K562 (cell line): ENCODE measurements at regions not wholly inside any gene's neighbourhood (a gene's known extent, or its start where the extent isn't known, plus 50 kb on each side); places are given as distances from the start of the nearest gene placed in this dataset.

Experiments
- ATAC-seq: fragments of 200-7000 bp; cut with Tn5 transposase; 3 replicates; pipeline ENCODE4 v1.9.1; 2020; ENCODE audit warnings: moderate library complexity
- BruUV-seq: library from RNA; stranded (reverse); fragments of 400-500 nt; replicated peaks from 2 replicates; lab custom pipeline; 2021; lab: Mats Ljungman, UMichigan
- CTCF ChIA-PET: fragments of 300-600 bp; formaldehyde crosslinking; extraction: SDS; loops from one replicate; lab custom pipeline; 2021; ENCODE audit warnings: low intra/inter-chr PET ratio; lab: Yijun Ruan, JAX
- POLR2A ChIA-PET: fragments of 300-600, 350-650 bp; sonication (Branson Sonifier 250); formaldehyde crosslinking; extraction: SDS; loops from one replicate; lab custom pipeline; 2021; ENCODE audit warnings: antibody characterized with exemption, inconsistent platforms; lab: Yijun Ruan, JAX
- DNase-seq, 4 experiments: peaks; one replicate each; pipeline versions ENCODE4 v3.0.0 to v3.0.0-alpha.2; 2011 to 2018; ENCODE audit warnings: low spot score in 3 of 4, mixed read lengths in 3 of 4; ENCODE audit errors: extremely low read depth in 1 of 4
- FAIRE-seq: peaks from 2 replicates; lab custom pipeline; 2011; peaks lifted over from hg19 to GRCh38; lab: Jason Lieb, UNC
- H2AFZ ChIP-seq: 2 replicates; pipeline ENCODE4 v1.6.0; 2011; ENCODE audit warnings: low read depth, low read length, control low read depth, inconsistent platforms
- H3K27ac ChIP-seq: fragments of 200-600 bp; 3 replicates; pipeline ENCODE4 v1.8.0; 2011; ENCODE audit warnings: low read depth, mild to moderate bottlenecking, control low read depth, inconsistent platforms, low read length, moderate library complexity, mixed read lengths; ENCODE audit errors: extremely low read depth
- H3K27me3 ChIP-seq, 2 experiments: fragments of 300-600 bp in 1 of 2; 2 replicates in 1 of 2; 3 replicates in 1 of 2; pipeline versions ENCODE4 v1.6.0 to v1.8.0; 2011; ENCODE audit warnings: inconsistent platforms in 2 of 2, low read length in 2 of 2, mild to moderate bottlenecking in 1 of 2, mixed read lengths in 1 of 2, moderate library complexity in 1 of 2; ENCODE audit not compliant: control insufficient read depth in 2 of 2, insufficient read depth in 2 of 2
- H3K36me3 ChIP-seq: fragments of 300-600 bp; 3 replicates; pipeline ENCODE4 v1.8.0; 2011; ENCODE audit warnings: mild to moderate bottlenecking, low read length, inconsistent platforms; ENCODE audit not compliant: control insufficient read depth, insufficient read depth
- H3K4me1 ChIP-seq, 2 experiments: fragments of 200-600 bp in 1 of 2; replicated peaks in 1 of 2; 2 replicates in 1 of 2; 3 replicates in 1 of 2; pipeline versions ENCODE4 v1.5.1 to v1.8.0; 2011; ENCODE audit warnings: inconsistent platforms in 2 of 2, low read length in 2 of 2, mild to moderate bottlenecking in 1 of 2, mixed read lengths in 1 of 2, moderate library complexity in 1 of 2; ENCODE audit not compliant: control insufficient read depth in 2 of 2, insufficient read depth in 2 of 2
- H3K4me2 ChIP-seq: 2 replicates; pipeline ENCODE4 v1.6.1; 2011; ENCODE audit warnings: low read length, control low read depth, inconsistent platforms, mixed read lengths; ENCODE audit not compliant: insufficient read depth
- H3K4me3 ChIP-seq: fragments of 200-600 bp; sonication (generic), shearing (Covaris generic); 2 replicates; pipeline ENCODE4 v1.5.1; 2016; ENCODE audit warnings: control low read depth, inconsistent platforms
- H3K79me2 ChIP-seq: fragments of 200-600 bp; 3 replicates; pipeline ENCODE4 v1.8.0; 2011; ENCODE audit warnings: low read length, inconsistent platforms; ENCODE audit not compliant: control insufficient read depth, insufficient read depth
- H3K9ac ChIP-seq, 2 experiments: 2 replicates each; pipeline versions ENCODE4 v1.6.0 to v1.6.1; 2011; ENCODE audit warnings: low read depth in 2 of 2, low read length in 2 of 2, control low read depth in 1 of 2, inconsistent platforms in 1 of 2, mild to moderate bottlenecking in 1 of 2, mixed read lengths in 1 of 2; ENCODE audit not compliant: insufficient read depth in 1 of 2
- H3K9me1 ChIP-seq: one replicate; pipeline ENCODE4 v1.6.0; 2011; ENCODE audit warnings: inconsistent platforms, mild to moderate bottlenecking, low read length, moderate library complexity; ENCODE audit not compliant: control insufficient read depth, insufficient read depth
- H3K9me3 ChIP-seq: replicated peaks from 2 replicates; pipeline ENCODE4 v1.5.1; 2011; ENCODE audit warnings: low read depth, low read length, inconsistent platforms; ENCODE audit not compliant: control insufficient read depth, insufficient read depth
- H4K20me1 ChIP-seq: replicated peaks from 2 replicates; pipeline ENCODE4 v1.6.1; 2011; ENCODE audit warnings: low read length, inconsistent platforms, mixed read lengths; ENCODE audit not compliant: control insufficient read depth, insufficient read depth
- ADNP ChIP-seq: fragments of 200-800 bp; sonication (Bioruptor generic); IDR thresholded peaks from 2 replicates; pipeline ENCODE4 v1.6.1; 2016; ENCODE audit warnings: missing genetic modification characterization, missing compliant biosample characterization
- CHD1 ChIP-seq: fragments of 200-600 bp; sonication (generic); IDR thresholded peaks from one replicate; pipeline ENCODE4 v1.6.1; 2012; ENCODE audit warnings: mild to moderate bottlenecking, moderate library complexity, low read length, inconsistent platforms
- IRF2 ChIP-seq: sonication (generic); formaldehyde crosslinking; IDR thresholded peaks from 2 replicates; pipeline ENCODE4 v1.8.1; 2022; ENCODE audit warnings: mild to moderate bottlenecking, missing genetic modification reagents
- MCM5 ChIP-seq: fragments of 450-650 bp; IDR thresholded peaks from 2 replicates; pipeline ENCODE4 v1.6.1; 2016; ENCODE audit warnings: low read depth
- MIER1 ChIP-seq: fragments of 450-650 bp; IDR thresholded peaks from 2 replicates; pipeline ENCODE4 v1.6.1; 2016; ENCODE audit warnings: antibody characterized with exemption, mild to moderate bottlenecking, low read depth
- MTA1 ChIP-seq: fragments of 450-650 bp; IDR thresholded peaks from 2 replicates; pipeline ENCODE4 v1.6.1; 2017; ENCODE audit warnings: borderline replicate concordance
- NR2F6 ChIP-seq: fragments of 450-650 bp; formaldehyde crosslinking; IDR thresholded peaks from 2 replicates; pipeline ENCODE4 v1.4.0; 2020; ENCODE audit warnings: mild to moderate bottlenecking
- NR4A1 ChIP-seq, 2 experiments: fragments of 250-450 bp in 1 of 2; fragments of 450-650 bp in 1 of 2; sonication (Bioruptor Pico) in 1 of 2; IDR thresholded peaks; 2 replicates each; pipeline versions ENCODE4 v1.4.0 to v1.6.1; 2016 to 2020; ENCODE audit warnings: mild to moderate bottlenecking in 2 of 2, missing compliant biosample characterization in 1 of 2, missing genetic modification characterization in 1 of 2, moderate library complexity in 1 of 2
- RFX7 ChIP-seq: fragments of 250-450 bp; sonication (Bioruptor Pico); IDR thresholded peaks from 2 replicates; pipeline ENCODE4 v1.5.1; 2021; ENCODE audit warnings: mild to moderate bottlenecking
- TCF7 ChIP-seq: sonication (generic); IDR thresholded peaks from 2 replicates; pipeline ENCODE4 v1.6.1; 2016; ENCODE audit warnings: antibody characterized with exemption, borderline replicate concordance
- TEAD2 ChIP-seq: fragments of 450-650 bp; IDR thresholded peaks from 2 replicates; pipeline ENCODE4 v1.6.1; 2016; ENCODE audit warnings: missing genetic modification characterization, control low read depth, missing compliant biosample characterization
- ZBTB1 ChIP-seq: sonication (generic); formaldehyde crosslinking; IDR thresholded peaks from 2 replicates; pipeline ENCODE4 v1.8.1; 2023; ENCODE audit warnings: missing genetic modification reagents, low read depth, mild to moderate bottlenecking, borderline replicate concordance
- ZC3H11A ChIP-seq: IDR thresholded peaks from 2 replicates; pipeline ENCODE4 v1.6.1; 2012; ENCODE audit warnings: low read depth, low read length, improper control_type of control experiment
- ZNF121 ChIP-seq: sonication (generic); formaldehyde crosslinking; conservative IDR thresholded peaks from 2 replicates; pipeline ENCODE4 v1.8.0; 2022; ENCODE audit warnings: missing genetic modification reagents
- ZNF24 ChIP-seq: fragments of 450-650 bp; IDR thresholded peaks from 2 replicates; pipeline ENCODE4 v1.6.1; 2016
- ZNF79 ChIP-seq: fragments of 250-450 bp; sonication (Bioruptor Pico); IDR thresholded peaks from 2 replicates; pipeline ENCODE4 v1.4.0; 2020; ENCODE audit warnings: low read depth, mild to moderate bottlenecking, moderate library complexity
- WGBS: fragments of 100-300 bp; shearing (Covaris generic); methylation state at CpG from one replicate; pipeline ENCODE4 v1.1.6; 2016; ENCODE audit warnings: low coverage, mixed read lengths; ENCODE audit not compliant: insufficient coverage; ENCODE audit errors: missing lambda C conversion rate; 5-methylcytosine and 5-hydroxymethylcytosine counted together
- in situ Hi-C: fragments of 300-500 bp; cut with MboI; formaldehyde crosslinking; loops from 4 replicates; pipeline ENCODE4 v1.15.0; 2018; ENCODE audit warnings: inconsistent platforms, mixed read lengths
- intact Hi-C: fragments of 100-400 bp; cut with micrococcal nuclease; formaldehyde crosslinking; loops from 2 replicates; pipeline ENCODE4 v1.14.2; 2022
- TF ChIP-seq, protein P1 (sequence below): fragments of 200-800 bp; sonication (Bioruptor generic); IDR thresholded peaks from 2 replicates; pipeline ENCODE4 v1.6.1; 2017; ENCODE audit warnings: missing genetic modification characterization, missing compliant biosample characterization
- TF ChIP-seq, protein P2 (sequence below): fragments of 250-450 bp; sonication (Bioruptor Pico); IDR thresholded peaks from 2 replicates; pipeline ENCODE4 v1.9.0; 2021; ENCODE audit warnings: mild to moderate bottlenecking

DNA sequence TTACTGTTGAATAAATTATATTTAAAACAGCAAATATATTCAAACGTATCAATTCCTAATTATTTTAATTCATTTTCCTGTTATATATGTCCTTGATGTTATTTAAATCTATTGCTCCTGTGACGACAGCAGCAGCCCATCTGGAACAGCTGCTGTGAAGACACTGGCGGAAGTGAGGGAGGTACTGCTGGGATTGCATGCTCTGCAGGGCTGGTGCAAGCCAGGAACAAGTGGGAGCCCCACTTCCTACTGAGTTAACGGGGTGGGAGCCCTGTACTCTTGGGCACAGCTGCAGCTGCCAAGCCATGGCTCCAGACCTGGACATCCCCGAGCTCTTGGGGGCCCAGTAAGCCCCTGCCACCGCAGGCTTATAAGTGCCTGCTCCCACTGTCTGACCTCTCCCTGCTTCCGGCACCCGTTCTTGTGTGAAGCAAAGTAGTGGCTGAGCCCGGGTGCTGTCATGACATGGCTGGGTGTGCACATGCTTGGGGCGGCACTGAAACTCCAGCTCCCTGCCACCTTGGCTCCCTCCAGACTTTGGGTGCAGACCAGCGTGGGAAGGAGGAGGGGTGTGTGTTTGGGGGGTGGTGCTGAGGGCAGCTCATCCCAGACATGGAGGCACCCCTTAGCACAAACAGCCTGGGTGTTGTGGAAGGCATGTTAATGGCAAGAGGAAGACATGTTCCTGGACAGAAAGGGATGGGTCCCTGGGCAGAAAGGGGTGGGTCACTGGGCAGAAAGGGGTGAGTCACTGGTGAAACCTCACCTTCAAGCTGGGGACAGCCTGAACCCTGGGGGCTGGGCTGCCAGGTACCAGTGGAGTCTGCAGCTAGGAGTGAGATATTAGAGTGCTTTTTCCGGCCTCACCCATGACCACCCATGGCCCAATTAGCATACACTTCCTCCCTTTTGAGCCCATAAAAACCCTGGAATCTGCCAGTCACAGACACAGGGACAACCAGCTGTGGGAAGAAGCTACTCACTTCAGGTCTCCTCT lies 1981.3 kb upstream of the IGFBP7 start:
- no peak for DNase-seq
- TF ChIP-seq ADNP (tag) (no peak), TEAD2 (tag) (no peak), MCM5 (no peak), MTA1 (no peak), TCF7 (no peak), RFX7 (no peak), ZNF121 (CRISPR knock-in tag) (no peak), ZBTB1 (CRISPR knock-in tag) (no peak), ZC3H11A (no peak), ZNF24 (no peak), NR2F6 (CRISPR knock-in tag) (no peak), CHD1 (no peak), NR4A1 (CRISPR knock-in tag; IDR thresholded peaks at IDR 0.05) (no peak), NR4A1 (tag; IDR thresholded peaks at IDR 0.05) (no peak), IRF2 (no peak), ZNF79 (CRISPR knock-in tag) (no peak), MIER1 (no peak)
- TF ChIP-seq, protein P1, sequence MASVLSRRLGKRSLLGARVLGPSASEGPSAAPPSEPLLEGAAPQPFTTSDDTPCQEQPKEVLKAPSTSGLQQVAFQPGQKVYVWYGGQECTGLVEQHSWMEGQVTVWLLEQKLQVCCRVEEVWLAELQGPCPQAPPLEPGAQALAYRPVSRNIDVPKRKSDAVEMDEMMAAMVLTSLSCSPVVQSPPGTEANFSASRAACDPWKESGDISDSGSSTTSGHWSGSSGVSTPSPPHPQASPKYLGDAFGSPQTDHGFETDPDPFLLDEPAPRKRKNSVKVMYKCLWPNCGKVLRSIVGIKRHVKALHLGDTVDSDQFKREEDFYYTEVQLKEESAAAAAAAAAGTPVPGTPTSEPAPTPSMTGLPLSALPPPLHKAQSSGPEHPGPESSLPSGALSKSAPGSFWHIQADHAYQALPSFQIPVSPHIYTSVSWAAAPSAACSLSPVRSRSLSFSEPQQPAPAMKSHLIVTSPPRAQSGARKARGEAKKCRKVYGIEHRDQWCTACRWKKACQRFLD, result no peak
- TF ChIP-seq, protein P2, sequence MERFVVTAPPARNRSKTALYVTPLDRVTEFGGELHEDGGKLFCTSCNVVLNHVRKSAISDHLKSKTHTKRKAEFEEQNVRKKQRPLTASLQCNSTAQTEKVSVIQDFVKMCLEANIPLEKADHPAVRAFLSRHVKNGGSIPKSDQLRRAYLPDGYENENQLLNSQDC (CRISPR knock-in tag), result no peak

More for the DNA sequence above, 1981.3 kb upstream of the IGFBP7 start:
- Histone ChIP-seq H3K4me2 (no peak overlapping the region), H3K4me1 (no peaks in the 10 kb centered on the region), H2AFZ (no peak overlapping the region), H3K79me2 (no peaks in the 10 kb centered on the region), H3K36me3 (no peaks in the 10 kb centered on the region), H3K27ac (no peak overlapping the region), H3K4me3 (no peak overlapping the region), H3K9me1 (no peaks in the 10 kb centered on the region), H3K9ac (no peak overlapping the region), H3K27me3 (no peaks in the 10 kb centered on the region), H3K9me3 (no peaks in the 10 kb centered on the region; the same call in 1 of the 2 replicates), H4K20me1 (no peaks in the 10 kb centered on the region)
- FAIRE-seq (no peak), ATAC-seq (no peak)
- BruUV-seq, result no TSS peak
- WGBS, result 2% methylated on average over 9 of the region's 12 CpGs
- ChIA-PET POLR2A (no interaction called here), CTCF (no interaction called here)
- intact Hi-C loops (no loop called here), in situ Hi-C loops (no loop called here)
